ENCODE measurements at regions not wholly inside any gene's neighbourhood (a gene's known extent, or its start where the extent isn't known, plus 50 kb on each side); places are given as distances from the start of the nearest gene placed in this dataset.

- H3K27ac ChIP-seq, result no peak overlapping the region
- no peak overlapping the region for H3K4me3 ChIP-seq
- intact Hi-C loops (cut with DNase I), result no loop called here
- no peaks in the 10 kb centered on the region for H3K4me1 ChIP-seq
- no peaks in the 10 kb centered on the region for H3K9me3 ChIP-seq
- ATAC-seq, result no peak
- DNase-seq, result no peak
- TF ChIP-seq CTCF (IDR thresholded peaks at IDR 0.05), result no peak
- H3K36me3 ChIP-seq, result no peaks in the 10 kb centered on the region
- H3K27me3 ChIP-seq, result no peaks in the 10 kb centered on the region
Observed at GRCh38 chr9:79247021-79247420, 324.7 kb upstream of the TLE4 start.

GRCh38 chr9:79250806-79251205 is 321.0 kb upstream of the TLE4 start:
- Histone ChIP-seq H3K27ac (no peak overlapping the region), H3K4me3 (no peak overlapping the region), H3K4me1 (no peaks in the 10 kb centered on the region), H3K36me3 (no peaks in the 10 kb centered on the region), H3K27me3 (peaks cover 0 to 7% of the 10 kb centered on the region in 2 donors), H3K9me3 (no peaks in the 10 kb centered on the region)
- DNase-seq (no peak), ATAC-seq (no peak)
- intact Hi-C loops (cut with DNase I), result no loop called here
- TF ChIP-seq CTCF (IDR thresholded peaks at IDR 0.05), result no peak

DNA sequence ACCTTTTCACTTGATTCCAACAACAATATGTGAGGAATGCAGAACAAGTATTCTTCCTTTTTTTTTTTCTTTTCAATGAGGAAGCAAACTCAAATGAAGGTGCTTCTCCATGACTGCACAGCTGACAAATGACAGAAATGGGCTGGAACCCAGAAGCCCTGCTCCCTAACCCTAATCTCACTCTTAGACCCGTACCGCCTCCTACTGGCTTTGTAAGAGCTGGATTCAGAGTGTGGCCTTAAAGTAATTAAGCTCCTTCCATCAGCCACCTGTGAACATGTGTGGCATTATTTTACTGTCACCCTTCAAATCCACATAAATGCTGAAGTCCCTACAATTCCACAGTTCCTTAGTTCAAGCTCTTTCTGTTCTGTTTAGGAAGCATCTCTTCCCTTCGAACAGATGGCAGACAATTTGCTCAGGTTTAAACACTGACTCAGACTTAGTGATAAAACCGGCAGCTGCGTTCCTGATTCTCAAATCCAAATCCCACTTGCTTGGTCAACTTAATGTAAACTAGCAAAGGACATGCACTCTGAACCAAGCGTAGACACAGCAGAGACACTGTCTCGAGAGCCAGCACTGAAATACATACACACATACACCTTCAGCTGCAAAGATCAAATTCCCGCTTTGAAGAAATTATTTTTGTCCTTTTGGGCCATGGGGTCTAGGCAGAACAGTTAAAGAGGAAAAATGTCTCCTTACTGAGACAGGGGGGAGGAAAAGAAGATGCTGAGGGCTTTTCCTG is 316.7 kb upstream of the TLE4 start:
- DNase-seq (no peak), ATAC-seq (no peak)
- Histone ChIP-seq H3K9me3 (no peaks in the 10 kb centered on the region), H3K36me3 (no peaks in the 10 kb centered on the region), H3K4me1 (peaks cover 0 to 10% of the 10 kb centered on the region in 2 donors), H3K27me3 (peaks cover 0 to 32% of the 10 kb centered on the region in 2 donors), H3K4me3 (no peak overlapping the region), H3K27ac (no peak overlapping the region)
- intact Hi-C loops (cut with DNase I), result no loop called here
- TF ChIP-seq CTCF (IDR thresholded peaks at IDR 0.05), result no peak

DNA sequence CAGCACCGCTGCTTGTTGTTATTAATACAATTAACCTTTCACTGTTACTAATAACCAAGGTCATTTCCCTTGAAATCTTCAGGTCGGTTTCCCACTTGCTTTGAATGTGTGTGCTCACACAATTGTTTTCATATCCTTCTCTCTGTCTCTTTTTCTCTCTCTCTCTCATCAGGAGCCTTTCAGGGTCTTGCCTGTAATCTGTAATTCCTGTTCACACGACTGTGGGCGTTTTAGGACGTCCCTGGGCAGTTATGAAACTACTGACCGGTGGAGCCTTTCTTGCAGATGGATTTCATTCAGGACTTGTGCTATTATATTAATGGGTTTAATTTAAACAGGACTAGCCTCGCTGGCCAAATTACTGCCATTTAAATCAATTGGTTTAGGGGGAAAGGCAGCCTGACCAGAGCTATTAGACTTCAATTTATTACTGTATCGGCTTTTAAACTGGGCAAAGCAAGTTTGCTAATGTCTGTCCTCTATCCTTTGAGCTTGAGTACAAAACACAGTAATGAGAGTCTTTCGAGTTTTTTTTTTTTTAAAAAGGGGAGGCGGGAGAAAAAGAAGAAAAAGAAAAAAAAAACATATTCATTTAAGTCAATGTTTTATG is 316.0 kb upstream of the TLE4 start:
- ATAC-seq (no peak), DNase-seq (no peak)
- Histone ChIP-seq H3K9me3 (no peaks in the 10 kb centered on the region), H3K4me1 (peaks cover 0 to 10% of the 10 kb centered on the region in 2 donors), H3K27ac (no peak overlapping the region), H3K36me3 (no peaks in the 10 kb centered on the region), H3K4me3 (no peak overlapping the region), H3K27me3 (peaks cover 0 to 32% of the 10 kb centered on the region in 2 donors)
- intact Hi-C loops (cut with DNase I), result no loop called here
- no peak for TF ChIP-seq CTCF (IDR thresholded peaks at IDR 0.05)

GRCh38 chr9:79256691-79257213 is 315.0 kb upstream of the TLE4 start:
- intact Hi-C loops (cut with DNase I), result no loop called here
- H3K9me3 ChIP-seq, result no peaks in the 10 kb centered on the region
- H3K36me3 ChIP-seq, result no peaks in the 10 kb centered on the region
- no peak for ATAC-seq
- no peak for TF ChIP-seq CTCF (IDR thresholded peaks at IDR 0.05)
- peaks cover 0 to 32% of the 10 kb centered on the region in 2 donors for H3K27me3 ChIP-seq
- peaks cover 0 to 10% of the 10 kb centered on the region in 2 donors for H3K4me1 ChIP-seq
- no peak overlapping the region for H3K27ac ChIP-seq
- peak in 2 of 4 donors; percentile 29 to 67 for DNase-seq
- H3K4me3 ChIP-seq, result no peak overlapping the region

All from left lung (tissue), 4 donors.